Neural crest cell (in vitro differentiated cells): ENCODE measurements at regions not wholly inside any gene's neighbourhood (a gene's known extent, or its start where the extent isn't known, plus 50 kb on each side); places are given as distances from the start of the nearest gene placed in this dataset.

ENCODE experiments used
- DNase-seq: peaks from one replicate; pipeline ENCODE4 v3.0.0; 2021; ENCODE audit warnings: low read depth, mixed read lengths, low spot score
- H3K27ac Mint-ChIP-seq: one replicate; pipeline ENCODE4 v1.8.0; 2021; ENCODE audit warnings: mild to moderate bottlenecking, mixed read lengths; ENCODE audit not compliant: unreplicated experiment
- H3K27me3 Mint-ChIP-seq: 2 replicates; pipeline ENCODE4 v1.8.0; 2021; ENCODE audit warnings: low read depth, mild to moderate bottlenecking, mixed read lengths
- H3K36me3 Mint-ChIP-seq: 2 replicates; pipeline ENCODE4 v1.8.0; 2021; ENCODE audit warnings: low read depth, mild to moderate bottlenecking, mixed read lengths
- H3K4me1 Mint-ChIP-seq: 2 replicates; pipeline ENCODE4 v1.8.0; 2021; ENCODE audit warnings: mixed read lengths
- H3K4me3 Mint-ChIP-seq: one replicate; pipeline ENCODE4 v1.8.0; 2021; ENCODE audit warnings: mild to moderate bottlenecking, mixed read lengths
- H3K9me3 Mint-ChIP-seq: 2 replicates; pipeline ENCODE4 v1.8.0; 2021; ENCODE audit warnings: mixed read lengths
- TF ChIP-seq, protein P1 (sequence below): fragments of 200-600 bp; sonication (generic); conservative IDR thresholded peaks from 2 replicates; pipeline ENCODE4 v1.5.0; 2021; ENCODE audit warnings: antibody characterized with exemption, mild to moderate bottlenecking

DNA sequence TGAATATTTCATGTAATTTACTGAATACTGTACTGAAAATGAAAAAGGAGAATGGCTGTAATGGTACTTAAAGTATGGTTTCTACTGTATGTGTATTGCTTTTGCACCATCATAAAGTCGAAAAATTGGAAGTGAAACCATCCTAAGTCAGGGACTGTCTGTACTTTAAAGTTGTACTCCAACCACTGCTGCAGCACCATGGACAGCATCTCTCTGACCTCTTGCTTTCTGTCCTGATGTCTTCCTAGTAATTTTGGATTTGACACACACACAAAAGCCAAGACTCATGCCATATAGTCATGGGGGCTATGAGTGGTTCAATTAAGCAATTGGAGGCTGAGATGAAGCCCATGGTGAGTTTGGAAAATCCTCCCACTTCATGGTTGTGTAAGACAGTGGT, 256.3 kb upstream of the PKDCC start:
- no peak overlapping the region for H3K4me3 Mint-ChIP-seq
- H3K4me1 Mint-ChIP-seq, result peaks cover 2% of the 10 kb centered on the region
- TF ChIP-seq, protein P1, sequence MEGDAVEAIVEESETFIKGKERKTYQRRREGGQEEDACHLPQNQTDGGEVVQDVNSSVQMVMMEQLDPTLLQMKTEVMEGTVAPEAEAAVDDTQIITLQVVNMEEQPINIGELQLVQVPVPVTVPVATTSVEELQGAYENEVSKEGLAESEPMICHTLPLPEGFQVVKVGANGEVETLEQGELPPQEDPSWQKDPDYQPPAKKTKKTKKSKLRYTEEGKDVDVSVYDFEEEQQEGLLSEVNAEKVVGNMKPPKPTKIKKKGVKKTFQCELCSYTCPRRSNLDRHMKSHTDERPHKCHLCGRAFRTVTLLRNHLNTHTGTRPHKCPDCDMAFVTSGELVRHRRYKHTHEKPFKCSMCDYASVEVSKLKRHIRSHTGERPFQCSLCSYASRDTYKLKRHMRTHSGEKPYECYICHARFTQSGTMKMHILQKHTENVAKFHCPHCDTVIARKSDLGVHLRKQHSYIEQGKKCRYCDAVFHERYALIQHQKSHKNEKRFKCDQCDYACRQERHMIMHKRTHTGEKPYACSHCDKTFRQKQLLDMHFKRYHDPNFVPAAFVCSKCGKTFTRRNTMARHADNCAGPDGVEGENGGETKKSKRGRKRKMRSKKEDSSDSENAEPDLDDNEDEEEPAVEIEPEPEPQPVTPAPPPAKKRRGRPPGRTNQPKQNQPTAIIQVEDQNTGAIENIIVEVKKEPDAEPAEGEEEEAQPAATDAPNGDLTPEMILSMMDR, result no peak
- H3K27me3 Mint-ChIP-seq, result peaks cover 25% of the 10 kb centered on the region
- no peaks in the 10 kb centered on the region for H3K36me3 Mint-ChIP-seq
- peak; percentile 43 for DNase-seq
- H3K27ac Mint-ChIP-seq, result no peak overlapping the region
- H3K9me3 Mint-ChIP-seq, result no peaks in the 10 kb centered on the region

DNA sequence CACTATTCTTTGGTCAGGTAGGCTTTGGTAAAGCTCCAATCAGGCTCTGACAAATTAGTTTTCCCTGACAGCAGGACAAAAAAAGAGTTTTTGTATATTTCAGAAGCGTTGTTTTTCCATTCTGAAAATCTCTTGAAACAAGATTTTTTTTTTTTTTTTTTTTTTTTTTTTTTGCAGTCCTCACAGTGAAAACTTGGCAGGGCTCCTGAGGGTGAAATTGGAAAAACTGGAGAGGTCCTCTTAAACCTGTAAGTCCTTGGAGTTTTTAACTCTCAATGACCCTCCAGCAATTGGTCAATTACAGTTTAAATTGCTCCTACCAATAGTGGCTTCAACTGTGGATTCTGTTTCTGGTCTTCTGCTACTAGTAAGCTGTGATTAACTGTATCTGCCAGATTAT, 244.5 kb upstream of the PKDCC start:
- Mint-ChIP-seq H3K27me3 (peaks cover 12% of the 10 kb centered on the region), H3K4me3 (no peak overlapping the region), H3K36me3 (no peaks in the 10 kb centered on the region), H3K9me3 (peaks cover 21% of the 10 kb centered on the region), H3K4me1 (peaks cover 7% of the 10 kb centered on the region), H3K27ac (no peak overlapping the region)
- no peak for DNase-seq
- TF ChIP-seq, protein P1, result no peak

DNA sequence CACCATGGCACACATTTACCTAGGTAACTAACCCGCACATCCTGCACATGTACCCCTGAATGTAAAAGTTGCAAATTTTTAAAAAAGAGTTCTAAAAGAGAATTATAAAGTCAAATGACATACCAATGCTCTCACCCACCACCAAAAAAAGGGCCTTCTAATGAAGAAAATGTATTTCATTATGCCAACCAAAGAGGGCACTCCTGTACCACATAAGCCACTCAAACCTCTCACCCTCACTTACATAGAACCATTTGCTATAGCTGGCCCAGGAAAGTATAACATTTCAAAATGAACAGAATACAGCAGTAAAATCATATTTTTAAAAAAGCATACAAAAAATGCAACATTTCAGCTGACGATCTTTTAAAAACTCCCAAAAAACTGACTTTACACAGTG, 241.5 kb upstream of the PKDCC start:
- TF ChIP-seq, protein P1, result no peak
- Mint-ChIP-seq H3K9me3 (peaks cover 18% of the 10 kb centered on the region), H3K4me3 (no peak overlapping the region), H3K36me3 (no peaks in the 10 kb centered on the region), H3K4me1 (no peaks in the 10 kb centered on the region), H3K27ac (no peak overlapping the region), H3K27me3 (peaks cover 27% of the 10 kb centered on the region)
- no peak for DNase-seq

DNA sequence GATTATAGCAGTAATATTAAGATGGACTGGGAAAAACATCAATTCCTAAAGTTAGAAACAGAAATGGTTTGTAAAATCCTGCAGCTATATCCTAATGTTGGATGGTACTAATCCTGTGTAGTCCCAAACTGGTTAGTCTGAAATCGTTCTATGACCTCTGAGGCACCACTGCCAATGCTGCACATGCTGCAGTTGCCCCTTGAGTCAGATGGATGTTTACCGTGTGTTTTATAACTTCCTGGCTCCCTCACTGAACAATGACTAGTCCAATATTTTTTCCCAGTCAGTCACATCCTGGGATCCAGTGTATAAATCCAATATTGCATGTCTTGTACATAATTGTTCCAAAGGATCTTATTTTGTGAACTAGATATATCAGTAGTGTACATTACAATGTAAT, 226.7 kb upstream of the PKDCC start:
- H3K27me3 Mint-ChIP-seq, result peaks cover 21% of the 10 kb centered on the region
- TF ChIP-seq, protein P1, result no peak
- no peaks in the 10 kb centered on the region for H3K36me3 Mint-ChIP-seq
- H3K4me3 Mint-ChIP-seq, result no peak overlapping the region
- no peak for DNase-seq
- no peak overlapping the region for H3K27ac Mint-ChIP-seq
- H3K4me1 Mint-ChIP-seq, result no peaks in the 10 kb centered on the region
- H3K9me3 Mint-ChIP-seq, result peaks cover 11% of the 10 kb centered on the region

DNA sequence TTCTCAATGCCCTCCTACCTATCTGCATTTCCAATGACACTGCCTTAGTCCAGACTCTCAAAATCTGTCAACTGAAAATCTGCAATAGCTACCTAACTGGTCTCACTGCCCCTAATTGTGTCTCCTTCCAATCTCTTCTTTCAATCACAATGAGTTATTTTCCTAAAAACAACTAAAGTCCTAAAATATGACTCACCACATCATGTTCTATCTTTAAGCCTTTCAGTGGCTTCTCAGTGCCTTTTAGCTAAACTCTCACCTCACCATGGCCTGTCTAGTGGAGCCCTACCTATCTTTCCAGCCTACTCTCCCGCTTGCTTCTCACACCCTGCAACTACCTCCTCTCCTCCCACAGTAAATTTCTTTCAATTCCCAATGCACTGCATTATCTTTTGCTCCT, 220.9 kb upstream of the PKDCC start:
- no peak for DNase-seq
- no peaks in the 10 kb centered on the region for H3K4me1 Mint-ChIP-seq
- no peaks in the 10 kb centered on the region for H3K36me3 Mint-ChIP-seq
- no peak overlapping the region for H3K4me3 Mint-ChIP-seq
- H3K27ac Mint-ChIP-seq, result no peak overlapping the region
- peaks cover 2% of the 10 kb centered on the region for H3K9me3 Mint-ChIP-seq
- peaks cover 19% of the 10 kb centered on the region for H3K27me3 Mint-ChIP-seq
- TF ChIP-seq, protein P1, result no peak
